H9 (cell line): ENCODE measurements at regions not wholly inside any gene's neighbourhood (a gene's known extent, or its start where the extent isn't known, plus 50 kb on each side); places are given as distances from the start of the nearest gene placed in this dataset.

Experiments used
- DNase-seq: peaks from one replicate; pipeline ENCODE4 v3.0.0-alpha.2; 2017
- H2AFZ ChIP-seq: one replicate; pipeline ENCODE4 v1.6.1; 2013; ENCODE audit warnings: mild to moderate bottlenecking, low read length, control low read depth, moderate library complexity
- H2AK5ac ChIP-seq: 2 replicates; pipeline ENCODE4 v1.6.1; 2013; ENCODE audit warnings: low read length, control low read depth, mixed read lengths; ENCODE audit not compliant: insufficient read length
- H2BK120ac ChIP-seq: one replicate; pipeline ENCODE4 v1.6.1; 2013; ENCODE audit warnings: low read depth, mild to moderate bottlenecking, low read length, control low read depth, inconsistent platforms; ENCODE audit not compliant: poor library complexity, severe bottlenecking
- H2BK12ac ChIP-seq: 2 replicates; pipeline ENCODE4 v1.6.1; 2013; ENCODE audit warnings: low read length, control low read depth, mixed read lengths, low read depth; ENCODE audit not compliant: insufficient read length
- H2BK15ac ChIP-seq: 2 replicates; pipeline ENCODE4 v1.6.1; 2013; ENCODE audit warnings: low read depth, low read length, control low read depth
- H2BK20ac ChIP-seq: one replicate; pipeline ENCODE4 v1.6.1; 2013; ENCODE audit warnings: low read depth, mild to moderate bottlenecking, low read length, control low read depth, inconsistent platforms; ENCODE audit not compliant: poor library complexity, severe bottlenecking
- H2BK5ac ChIP-seq: 2 replicates; pipeline ENCODE4 v1.6.1; 2013; ENCODE audit warnings: low read length, control low read depth, mixed read lengths; ENCODE audit not compliant: insufficient read length
- H3K14ac ChIP-seq: 2 replicates; pipeline ENCODE4 v1.6.1; 2013; ENCODE audit warnings: low read length, control low read depth; ENCODE audit not compliant: insufficient read depth
- H3K18ac ChIP-seq: 2 replicates; pipeline ENCODE4 v1.6.1; 2013; ENCODE audit warnings: low read depth, mild to moderate bottlenecking, mixed read lengths, low read length, control low read depth; ENCODE audit not compliant: insufficient read length
- H3K23ac ChIP-seq: 2 replicates; pipeline ENCODE4 v1.6.1; 2013; ENCODE audit warnings: low read length, control low read depth, mixed read lengths, low read depth; ENCODE audit not compliant: insufficient read length
- H3K23me2 ChIP-seq: 2 replicates; pipeline ENCODE4 v1.6.1; 2013; ENCODE audit warnings: low read depth, mild to moderate bottlenecking, mixed read lengths, low read length, control low read depth; ENCODE audit not compliant: insufficient read length, poor library complexity, severe bottlenecking
- H3K27ac ChIP-seq: 2 replicates; pipeline ENCODE4 v1.5.1; 2013; ENCODE audit warnings: low read length, control low read depth, mixed read lengths, low read depth; ENCODE audit not compliant: insufficient read length
- H3K27me3 ChIP-seq: 2 replicates; pipeline ENCODE4 v1.6.1; 2013; ENCODE audit warnings: low read length, control low read depth, inconsistent platforms; ENCODE audit not compliant: insufficient read depth
- H3K4ac ChIP-seq: 2 replicates; pipeline ENCODE4 v1.6.1; 2013; ENCODE audit warnings: low read depth, mild to moderate bottlenecking, control low read depth, inconsistent platforms, low read length, moderate library complexity
- H3K4me1 ChIP-seq: 2 replicates; pipeline ENCODE4 v1.6.1; 2013; ENCODE audit warnings: low read length, control low read depth, inconsistent platforms; ENCODE audit not compliant: insufficient read depth
- H3K4me2 ChIP-seq: 2 replicates; pipeline ENCODE4 v1.6.1; 2013; ENCODE audit warnings: low read length, control low read depth, mixed read lengths; ENCODE audit not compliant: insufficient read length, insufficient read depth
- H3K56ac ChIP-seq: 2 replicates; pipeline ENCODE4 v1.6.1; 2013; ENCODE audit warnings: low read depth, mild to moderate bottlenecking, mixed read lengths, low read length, control low read depth; ENCODE audit not compliant: insufficient read length
- H3K79me1 ChIP-seq: 2 replicates; pipeline ENCODE4 v1.6.1; 2013; ENCODE audit warnings: low read depth, mild to moderate bottlenecking, moderate library complexity, low read length, control low read depth, inconsistent platforms; ENCODE audit not compliant: insufficient read depth, poor library complexity, severe bottlenecking
- H3K79me2 ChIP-seq: 2 replicates; pipeline ENCODE4 v1.6.1; 2013; ENCODE audit warnings: low read length, control low read depth, inconsistent platforms; ENCODE audit not compliant: insufficient read depth
- H3K9ac ChIP-seq: 2 replicates; pipeline ENCODE4 v1.6.1; 2013; ENCODE audit warnings: low read length, control low read depth, mixed read lengths; ENCODE audit not compliant: insufficient read length; ENCODE audit errors: extremely low read depth
- H3K9me3 ChIP-seq: one replicate; pipeline ENCODE4 v1.6.1; 2013; ENCODE audit warnings: low read depth, low read length, inconsistent platforms; ENCODE audit not compliant: control insufficient read depth
- H3T11ph ChIP-seq: one replicate; pipeline ENCODE4 v1.6.1; 2013; ENCODE audit warnings: mild to moderate bottlenecking, low read length, control low read depth, inconsistent platforms
- H4K20me1 ChIP-seq: one replicate; pipeline ENCODE4 v1.6.1; 2013; ENCODE audit not compliant: control insufficient read depth, insufficient read length, insufficient read depth
- H4K5ac ChIP-seq: 2 replicates; pipeline ENCODE4 v1.6.1; 2013; ENCODE audit warnings: low read depth, mild to moderate bottlenecking, mixed read lengths, low read length, control low read depth; ENCODE audit not compliant: insufficient read length
- H4K8ac ChIP-seq: replicated peaks from 2 replicates; pipeline ENCODE4 v1.6.1; 2013; ENCODE audit warnings: low read length, control low read depth, mixed read lengths, low read depth; ENCODE audit not compliant: insufficient read length
- H4K91ac ChIP-seq: 2 replicates; pipeline ENCODE4 v1.6.1; 2013; ENCODE audit warnings: low read depth, mild to moderate bottlenecking, moderate library complexity, mixed read lengths, low read length, control low read depth; ENCODE audit not compliant: insufficient read length
- H3K27ac Mint-ChIP-seq, 3 experiments: 2 replicates in 2 of 3; 3 replicates in 1 of 3; pipeline ENCODE4 v1.8.0; 2020 to 2021; ENCODE audit warnings: mixed read lengths in 3 of 3, mild to moderate bottlenecking in 1 of 3, moderate library complexity in 1 of 3
- H3K27me3 Mint-ChIP-seq: 2 replicates; pipeline ENCODE4 v1.8.0; 2021; ENCODE audit warnings: low read depth, mild to moderate bottlenecking, moderate library complexity, mixed read lengths
- H3K36me3 Mint-ChIP-seq, 3 experiments: 2 replicates in 2 of 3; 3 replicates in 1 of 3; pipeline ENCODE4 v1.8.0; 2020 to 2021; ENCODE audit warnings: low read depth in 3 of 3, mixed read lengths in 3 of 3; ENCODE audit not compliant: insufficient read depth in 1 of 3
- H3K4me1 Mint-ChIP-seq, 2 experiments: 2 replicates each; pipeline ENCODE4 v1.8.0; 2020; ENCODE audit warnings: mixed read lengths in 2 of 2
- H3K4me3 Mint-ChIP-seq, 2 experiments: 2 replicates in 1 of 2; 3 replicates in 1 of 2; pipeline ENCODE4 v1.8.0; 2020 to 2021; ENCODE audit warnings: mild to moderate bottlenecking in 2 of 2, mixed read lengths in 2 of 2, moderate library complexity in 1 of 2
- H3K9me3 Mint-ChIP-seq, 2 experiments: 2 replicates in 1 of 2; 3 replicates in 1 of 2; pipeline ENCODE4 v1.8.0; 2020; ENCODE audit warnings: mild to moderate bottlenecking in 2 of 2, mixed read lengths in 2 of 2, moderate library complexity in 1 of 2
- WGBS: extraction: QIAGEN DNeasy Blood & Tissue Kit; methylation state at CpG from one replicate; pipeline ENCODE4 v1.1.7; 2013; ENCODE audit warnings: missing lambda C conversion rate, low lambda C conversion rate, mixed read lengths; ENCODE audit not compliant: insufficient read length; ENCODE audit errors: extremely low coverage; 5-methylcytosine and 5-hydroxymethylcytosine counted together
- TF ChIP-seq, protein P1 (sequence below): fragments of 200-600 bp; sonication (generic); conservative IDR thresholded peaks from 3 replicates; pipeline ENCODE4 v1.8.0; 2021; ENCODE audit warnings: antibody characterized with exemption, mild to moderate bottlenecking

DNA sequence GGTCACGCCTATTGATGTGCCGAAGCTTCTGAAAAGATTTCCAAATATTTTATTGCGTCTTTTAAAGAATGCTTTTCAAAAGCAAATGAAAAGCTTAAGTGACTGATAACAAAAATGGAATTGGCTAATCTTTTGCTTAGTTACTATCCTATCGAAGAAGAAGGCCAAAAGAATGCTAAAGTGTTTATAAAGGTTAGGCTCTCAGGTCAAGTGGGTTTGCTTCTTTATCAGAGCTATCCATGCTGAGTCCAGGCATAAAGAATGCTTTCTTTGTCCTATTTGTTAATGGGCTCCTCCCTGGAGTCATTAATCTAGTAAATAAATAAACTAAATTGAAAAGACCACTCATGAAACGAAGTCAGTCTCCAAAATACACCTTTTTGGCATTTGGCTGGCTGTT, 133.4 kb upstream of the LYPLAL1 start:
- H2AK5ac ChIP-seq, result no peak overlapping the region
- no peak overlapping the region for H3K27ac Mint-ChIP-seq
- H3K79me2 ChIP-seq, result no peaks in the 10 kb centered on the region
- no peak overlapping the region for H2BK12ac ChIP-seq
- H3K14ac ChIP-seq, result no peak overlapping the region
- H3K27me3 Mint-ChIP-seq, result no peaks in the 10 kb centered on the region
- no peak overlapping the region for H2BK5ac ChIP-seq
- TF ChIP-seq, protein P1, sequence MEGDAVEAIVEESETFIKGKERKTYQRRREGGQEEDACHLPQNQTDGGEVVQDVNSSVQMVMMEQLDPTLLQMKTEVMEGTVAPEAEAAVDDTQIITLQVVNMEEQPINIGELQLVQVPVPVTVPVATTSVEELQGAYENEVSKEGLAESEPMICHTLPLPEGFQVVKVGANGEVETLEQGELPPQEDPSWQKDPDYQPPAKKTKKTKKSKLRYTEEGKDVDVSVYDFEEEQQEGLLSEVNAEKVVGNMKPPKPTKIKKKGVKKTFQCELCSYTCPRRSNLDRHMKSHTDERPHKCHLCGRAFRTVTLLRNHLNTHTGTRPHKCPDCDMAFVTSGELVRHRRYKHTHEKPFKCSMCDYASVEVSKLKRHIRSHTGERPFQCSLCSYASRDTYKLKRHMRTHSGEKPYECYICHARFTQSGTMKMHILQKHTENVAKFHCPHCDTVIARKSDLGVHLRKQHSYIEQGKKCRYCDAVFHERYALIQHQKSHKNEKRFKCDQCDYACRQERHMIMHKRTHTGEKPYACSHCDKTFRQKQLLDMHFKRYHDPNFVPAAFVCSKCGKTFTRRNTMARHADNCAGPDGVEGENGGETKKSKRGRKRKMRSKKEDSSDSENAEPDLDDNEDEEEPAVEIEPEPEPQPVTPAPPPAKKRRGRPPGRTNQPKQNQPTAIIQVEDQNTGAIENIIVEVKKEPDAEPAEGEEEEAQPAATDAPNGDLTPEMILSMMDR, result no peak
- no peaks in the 10 kb centered on the region for H4K20me1 ChIP-seq
- peaks cover 12 to 15% of the 10 kb centered on the region in 2 experiments for H3K9me3 Mint-ChIP-seq
- H3K18ac ChIP-seq, result no peak overlapping the region
- H3K9me3 ChIP-seq, result no peaks in the 10 kb centered on the region
- H4K8ac ChIP-seq, result no peak overlapping the region
- no peak overlapping the region for H2BK120ac ChIP-seq
- no peak overlapping the region for H2AFZ ChIP-seq
- no peak overlapping the region for H3K4me2 ChIP-seq
- H3K27me3 ChIP-seq, result no peaks in the 10 kb centered on the region
- H3K79me1 ChIP-seq, result no peaks in the 10 kb centered on the region
- H3K27ac ChIP-seq, result no peak overlapping the region
- 0 out of 4 replicates have a peak, but pooled peaks cover 0 to 3% of the 10 kb centered on the region in 2 experiments for H3K4me1 Mint-ChIP-seq
- no peak overlapping the region for H3K23ac ChIP-seq
- no peak overlapping the region for H2BK20ac ChIP-seq
- no peak overlapping the region for H4K5ac ChIP-seq
- WGBS, result no CpG with 5 or more reads among the region's 5 CpGs
- H3K23me2 ChIP-seq, result no peaks in the 10 kb centered on the region
- H3K56ac ChIP-seq, result no peak overlapping the region
- DNase-seq, result no peak
- peaks cover 4 to 11% (median 6%) of the 10 kb centered on the region in 3 experiments; a peak in 5 of 7 replicates for H3K36me3 Mint-ChIP-seq
- H3K9ac ChIP-seq, result no peak overlapping the region
- H3K4ac ChIP-seq, result no peak overlapping the region
- H3K4me3 Mint-ChIP-seq, result no peak overlapping the region
- H3K4me1 ChIP-seq, result no peaks in the 10 kb centered on the region
- H4K91ac ChIP-seq, result no peak overlapping the region
- H2BK15ac ChIP-seq, result no peak overlapping the region
- no peak overlapping the region for H3T11ph ChIP-seq
